Lung (tissue), 11 donors: ENCODE measurements at regions not wholly inside any gene's neighbourhood (a gene's known extent, or its start where the extent isn't known, plus 50 kb on each side); places are given as distances from the start of the nearest gene placed in this dataset.
A peak's percentile ranks its signal among the peaks of the same experiment; 100 is the strongest.
"Not testable (repeated sequence)": the region's sequence is repeated elsewhere in the genome, so short reads cannot be mapped to it uniquely, and the experiment has no call there.

Experiments used
- ATAC-seq: fragments of 200-7000 bp; cut with Tn5 transposase; one replicate; pipeline ENCODE4 v1.9.1; 2020; ENCODE audit warnings: moderate number of reproducible peaks; ENCODE audit not compliant: insufficient read depth, low FRiP score
- DNase-seq, 3 donors: peaks; one replicate each; pipeline ENCODE4 v3.0.0-alpha.2; 2013 to 2017
- H3K27ac ChIP-seq, 2 donors: one replicate each; pipeline ENCODE4 v1.5.1; 2013; ENCODE audit warnings: mild to moderate bottlenecking in 2 of 2, moderate library complexity in 2 of 2, control low read depth in 1 of 2, inconsistent platforms in 1 of 2, low read depth in 1 of 2, low read length in 1 of 2
- H3K27me3 ChIP-seq, 3 donors: one replicate each; pipeline ENCODE4 v1.5.1; 2013; ENCODE audit warnings: low read length in 2 of 3; ENCODE audit not compliant: control insufficient read depth in 3 of 3, insufficient read depth in 3 of 3
- H3K36me3 ChIP-seq, 4 donors: one replicate each; pipeline ENCODE4 v1.5.1; 2013; ENCODE audit warnings: low read length in 4 of 4, mild to moderate bottlenecking in 1 of 4, moderate library complexity in 1 of 4; ENCODE audit not compliant: control insufficient read depth in 4 of 4, insufficient read depth in 4 of 4
- H3K4me1 ChIP-seq, 5 donors: one replicate each; pipeline ENCODE4 v1.5.1; 2013; ENCODE audit warnings: low read length in 5 of 5, mild to moderate bottlenecking in 2 of 5, moderate library complexity in 1 of 5; ENCODE audit not compliant: control insufficient read depth in 5 of 5, insufficient read depth in 5 of 5
- H3K4me3 ChIP-seq: one replicate; pipeline ENCODE4 v1.5.1; 2013; ENCODE audit warnings: mild to moderate bottlenecking, control low read depth, moderate library complexity
- H3K9ac ChIP-seq, 2 donors: one replicate each; pipeline ENCODE4 v1.5.1; 2013; ENCODE audit warnings: low read length in 2 of 2, control low read depth in 1 of 2; ENCODE audit not compliant: insufficient read depth in 1 of 2
- H3K9me3 ChIP-seq, 4 donors: one replicate each; pipeline ENCODE4 v1.5.1; 2013; ENCODE audit warnings: low read length in 3 of 4, mild to moderate bottlenecking in 1 of 4, moderate library complexity in 1 of 4; ENCODE audit not compliant: control insufficient read depth in 4 of 4, insufficient read depth in 3 of 4
- CTCF ChIP-seq: IDR thresholded peaks from 2 replicates; pipeline ENCODE4 v1.5.1; 2012; ENCODE audit warnings: mild to moderate bottlenecking; ENCODE audit errors: control extremely low read depth, extremely low read depth
- WGBS, 2 donors: extraction: QIAGEN DNeasy Blood & Tissue Kit; methylation state at CpG; one replicate each; pipeline ENCODE4 v1.1.7; 2013; 5-methylcytosine and 5-hydroxymethylcytosine counted together
- donor health status: control.
- donor health status: control.
- donor health status: Bipolar disorder and iron deficiency.
- donor health status: healthy.
- donor health status: DM: yes; HTN: yes; CAD: no.

DNA sequence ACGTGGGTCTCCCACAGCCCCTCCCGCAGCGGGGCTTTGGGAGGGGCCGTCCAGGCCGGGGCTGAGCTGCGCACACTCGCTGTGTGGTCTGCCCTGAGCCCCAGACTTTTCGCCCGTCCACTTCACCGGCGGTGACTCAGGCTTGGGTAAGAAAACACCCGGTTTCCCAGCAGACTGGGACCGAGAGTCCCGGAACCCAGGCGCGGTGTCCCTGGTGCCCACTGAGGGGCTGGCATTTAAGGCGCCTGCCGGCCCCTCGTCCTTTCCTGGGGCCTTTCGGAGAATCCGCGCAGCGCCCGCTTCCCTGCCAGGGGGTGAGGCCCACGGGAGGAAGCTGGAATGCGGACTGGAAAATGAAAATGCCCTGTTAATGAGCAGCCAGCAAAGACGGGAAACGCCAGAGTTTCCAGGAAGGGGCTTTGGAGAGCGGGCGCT is 100.3 kb downstream of the C16orf95 start:
- no peak overlapping the region for H3K4me3 ChIP-seq
- no peaks in the 10 kb centered on the region for H3K27me3 ChIP-seq
- DNase-seq = peak in 2 of 3 donors; percentile 47 to 53
- no peak for ATAC-seq
- H3K4me1 ChIP-seq = peaks cover 0 to 4% (median 0%) of the 10 kb centered on the region in 5 donors
- H3K9ac ChIP-seq = no peak overlapping the region
- no peaks in the 10 kb centered on the region for H3K36me3 ChIP-seq
- H3K9me3 ChIP-seq = no peaks in the 10 kb centered on the region
- no peak overlapping the region for H3K27ac ChIP-seq
- TF ChIP-seq CTCF = no peak
- WGBS, 2 donors = 64 to 86% methylated on average over 24 to 30 of the region's 30 CpGs

GRCh38 chr16:87217802-87218201 is 99.4 kb downstream of the C16orf95 start:
- not testable (repeated sequence) for ATAC-seq, DNase-seq, H3K9me3 ChIP-seq, H3K4me3 ChIP-seq, H3K36me3 ChIP-seq, H3K4me1 ChIP-seq, H3K9ac ChIP-seq, H3K27ac ChIP-seq, H3K27me3 ChIP-seq
- 81 to 89% methylated on average over 13 to 22 of the region's 22 CpGs for WGBS, 2 donors

DNA sequence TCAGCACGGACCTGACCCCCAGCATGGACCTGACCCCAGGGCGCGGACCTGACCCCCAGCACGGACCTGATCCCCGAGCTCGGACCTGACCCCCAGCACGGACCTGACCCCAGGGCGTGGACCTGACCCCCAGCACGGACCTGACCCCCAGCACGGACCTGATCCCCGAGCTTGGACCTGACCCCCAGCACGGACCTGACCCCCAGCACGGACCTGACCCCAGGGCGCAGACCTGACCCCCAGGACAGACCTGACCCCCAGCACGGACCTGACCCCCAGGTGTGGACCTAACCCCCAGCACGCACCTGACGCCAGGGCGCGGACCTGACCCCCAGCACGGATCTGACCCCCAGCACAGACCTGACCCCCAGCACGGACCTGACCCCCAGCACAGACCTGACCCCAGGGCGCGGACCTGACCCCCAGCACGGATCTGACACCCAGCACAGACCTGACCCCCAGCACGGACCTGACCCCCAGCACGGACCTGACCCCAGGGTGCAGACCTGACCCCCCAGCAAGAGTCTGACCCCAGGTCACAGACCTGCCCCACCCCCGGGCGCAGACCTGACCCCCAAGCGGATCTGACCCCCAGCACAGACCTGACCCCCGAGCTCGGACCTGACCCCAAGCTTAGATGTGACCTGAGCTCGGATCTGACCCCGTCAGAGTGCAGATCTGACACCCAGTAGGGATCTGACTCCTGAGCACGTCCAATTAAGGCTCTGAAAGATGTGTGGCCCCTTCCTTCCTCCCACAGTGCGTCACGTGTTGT is 98.7 kb downstream of the C16orf95 start:
- WGBS, 2 donors = 78 to 79% methylated on average over 33 to 36 of the region's 36 CpGs

More for the DNA sequence above, 98.7 kb downstream of the C16orf95 start:
- Histone ChIP-seq H3K27ac (no peak overlapping the region), H3K27me3 (no peaks in the 10 kb centered on the region), H3K9me3 (no peaks in the 10 kb centered on the region), H3K4me1 (peaks cover 0 to 4% (median 0%) of the 10 kb centered on the region in 5 donors), H3K4me3 (no peak overlapping the region), H3K9ac (no peak overlapping the region), H3K36me3 (no peaks in the 10 kb centered on the region)
- no peak for TF ChIP-seq CTCF
- ATAC-seq (no peak), DNase-seq (no peak)
